ENCODE measurements at regions not wholly inside any gene's neighbourhood (a gene's known extent, or its start where the extent isn't known, plus 50 kb on each side); places are given as distances from the start of the nearest gene placed in this dataset.

DNA sequence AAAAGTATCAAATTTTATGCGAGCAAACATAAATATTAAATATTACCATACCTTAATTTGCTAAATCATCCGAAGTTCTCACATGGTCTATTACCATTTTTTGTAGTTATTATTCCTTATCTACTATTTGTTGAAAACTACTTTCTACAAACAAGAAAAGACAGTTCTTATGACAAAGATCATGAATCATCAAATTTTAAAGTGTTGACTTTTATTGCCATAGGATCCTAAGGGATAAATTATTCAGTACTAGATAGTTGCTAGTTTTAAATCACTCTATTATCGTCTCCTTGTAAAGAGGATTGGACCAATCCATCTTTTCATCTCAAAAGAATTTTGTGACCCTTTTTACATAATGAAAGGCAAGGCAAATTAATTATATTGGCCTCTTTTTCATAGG, 523.6 kb upstream of the TMEFF2 start:
- TF ChIP-seq, protein P1, sequence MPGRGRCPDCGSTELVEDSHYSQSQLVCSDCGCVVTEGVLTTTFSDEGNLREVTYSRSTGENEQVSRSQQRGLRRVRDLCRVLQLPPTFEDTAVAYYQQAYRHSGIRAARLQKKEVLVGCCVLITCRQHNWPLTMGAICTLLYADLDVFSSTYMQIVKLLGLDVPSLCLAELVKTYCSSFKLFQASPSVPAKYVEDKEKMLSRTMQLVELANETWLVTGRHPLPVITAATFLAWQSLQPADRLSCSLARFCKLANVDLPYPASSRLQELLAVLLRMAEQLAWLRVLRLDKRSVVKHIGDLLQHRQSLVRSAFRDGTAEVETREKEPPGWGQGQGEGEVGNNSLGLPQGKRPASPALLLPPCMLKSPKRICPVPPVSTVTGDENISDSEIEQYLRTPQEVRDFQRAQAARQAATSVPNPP (CRISPR knock-in tag; IDR thresholded peaks at IDR 0.05): no peak
- TF ChIP-seq FOXM1 (CRISPR knock-in tag; IDR thresholded peaks at IDR 0.05): no peak
- no peak for TF ChIP-seq SRF (IDR thresholded peaks at IDR 0.05; ENCODE audit: low read depth, low read length)
- TF ChIP-seq HNF4A (CRISPR knock-in tag; IDR thresholded peaks at IDR 0.05): no peak
- TF ChIP-seq CCAR2 (optimal IDR thresholded peaks at IDR 0.05; ENCODE audit: low read depth, low read length): no peak
